ENCODE measurements at regions not wholly inside any gene's neighbourhood (a gene's known extent, or its start where the extent isn't known, plus 50 kb on each side); places are given as distances from the start of the nearest gene placed in this dataset.

DNA sequence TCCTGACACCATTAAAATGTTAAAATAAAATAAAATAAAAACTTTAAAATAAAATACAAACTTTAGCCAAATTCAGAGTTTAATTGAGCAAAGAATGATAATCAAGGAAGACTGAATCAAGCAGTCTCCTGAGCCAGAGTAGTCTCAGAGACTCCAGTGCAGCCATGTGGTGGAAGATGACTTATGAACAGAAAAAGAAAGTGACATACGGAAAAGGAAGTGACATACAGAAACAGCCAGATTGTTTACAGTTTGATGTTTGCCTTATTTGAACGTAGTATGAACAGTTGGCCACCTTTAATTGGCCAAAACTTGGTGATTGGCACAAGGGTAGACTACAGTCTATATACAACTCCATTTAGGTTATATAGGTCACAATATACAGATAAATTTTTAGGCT, 787.2 kb downstream of the ADCYAP1 start:
- no peak for ATAC-seq
- TF ChIP-seq TOX (CRISPR knock-in tag; IDR thresholded peaks at IDR 0.05; ENCODE audit: borderline replicate concordance) (no peak), RARB (CRISPR knock-in tag; IDR thresholded peaks at IDR 0.05) (no peak), ARNTL (CRISPR knock-in tag; IDR thresholded peaks at IDR 0.05; ENCODE audit: borderline replicate concordance, low read depth) (no peak), ESRRG (CRISPR knock-in tag; IDR thresholded peaks at IDR 0.05) (no peak), ZNF565 (CRISPR knock-in tag; conservative IDR thresholded peaks at IDR 0.05; ENCODE audit: low read depth) (no peak), ZNF70 (CRISPR knock-in tag; IDR thresholded peaks at IDR 0.05) (no peak), OSR1 (CRISPR knock-in tag; IDR thresholded peaks at IDR 0.05) (no peak), ZNF8 (CRISPR knock-in tag; IDR thresholded peaks at IDR 0.05) (no peak), GLIS3 (CRISPR knock-in tag; IDR thresholded peaks at IDR 0.05) (no peak), ZFP3 (CRISPR knock-in tag; IDR thresholded peaks at IDR 0.05) (no peak), BACH2 (CRISPR knock-in tag; IDR thresholded peaks at IDR 0.05; ENCODE audit: borderline replicate concordance) (no peak), ZC3H10 (CRISPR knock-in tag; IDR thresholded peaks at IDR 0.05) (no peak)
- TF ChIP-seq, protein P1, sequence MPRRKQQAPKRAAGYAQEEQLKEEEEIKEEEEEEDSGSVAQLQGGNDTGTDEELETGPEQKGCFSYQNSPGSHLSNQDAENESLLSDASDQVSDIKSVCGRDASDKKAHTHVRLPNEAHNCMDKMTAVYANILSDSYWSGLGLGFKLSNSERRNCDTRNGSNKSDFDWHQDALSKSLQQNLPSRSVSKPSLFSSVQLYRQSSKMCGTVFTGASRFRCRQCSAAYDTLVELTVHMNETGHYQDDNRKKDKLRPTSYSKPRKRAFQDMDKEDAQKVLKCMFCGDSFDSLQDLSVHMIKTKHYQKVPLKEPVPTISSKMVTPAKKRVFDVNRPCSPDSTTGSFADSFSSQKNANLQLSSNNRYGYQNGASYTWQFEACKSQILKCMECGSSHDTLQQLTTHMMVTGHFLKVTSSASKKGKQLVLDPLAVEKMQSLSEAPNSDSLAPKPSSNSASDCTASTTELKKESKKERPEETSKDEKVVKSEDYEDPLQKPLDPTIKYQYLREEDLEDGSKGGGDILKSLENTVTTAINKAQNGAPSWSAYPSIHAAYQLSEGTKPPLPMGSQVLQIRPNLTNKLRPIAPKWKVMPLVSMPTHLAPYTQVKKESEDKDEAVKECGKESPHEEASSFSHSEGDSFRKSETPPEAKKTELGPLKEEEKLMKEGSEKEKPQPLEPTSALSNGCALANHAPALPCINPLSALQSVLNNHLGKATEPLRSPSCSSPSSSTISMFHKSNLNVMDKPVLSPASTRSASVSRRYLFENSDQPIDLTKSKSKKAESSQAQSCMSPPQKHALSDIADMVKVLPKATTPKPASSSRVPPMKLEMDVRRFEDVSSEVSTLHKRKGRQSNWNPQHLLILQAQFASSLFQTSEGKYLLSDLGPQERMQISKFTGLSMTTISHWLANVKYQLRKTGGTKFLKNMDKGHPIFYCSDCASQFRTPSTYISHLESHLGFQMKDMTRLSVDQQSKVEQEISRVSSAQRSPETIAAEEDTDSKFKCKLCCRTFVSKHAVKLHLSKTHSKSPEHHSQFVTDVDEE (CRISPR knock-in tag; IDR thresholded peaks at IDR 0.05): no peak
- TF ChIP-seq, protein P2, sequence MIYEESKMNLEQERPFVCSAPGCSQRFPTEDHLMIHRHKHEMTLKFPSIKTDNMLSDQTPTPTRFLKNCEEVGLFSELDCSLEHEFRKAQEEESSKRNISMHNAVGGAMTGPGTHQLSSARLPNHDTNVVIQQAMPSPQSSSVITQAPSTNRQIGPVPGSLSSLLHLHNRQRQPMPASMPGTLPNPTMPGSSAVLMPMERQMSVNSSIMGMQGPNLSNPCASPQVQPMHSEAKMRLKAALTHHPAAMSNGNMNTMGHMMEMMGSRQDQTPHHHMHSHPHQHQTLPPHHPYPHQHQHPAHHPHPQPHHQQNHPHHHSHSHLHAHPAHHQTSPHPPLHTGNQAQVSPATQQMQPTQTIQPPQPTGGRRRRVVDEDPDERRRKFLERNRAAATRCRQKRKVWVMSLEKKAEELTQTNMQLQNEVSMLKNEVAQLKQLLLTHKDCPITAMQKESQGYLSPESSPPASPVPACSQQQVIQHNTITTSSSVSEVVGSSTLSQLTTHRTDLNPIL (CRISPR knock-in tag; IDR thresholded peaks at IDR 0.05; ENCODE audit: low read depth): no peak
- TF ChIP-seq, protein P3, sequence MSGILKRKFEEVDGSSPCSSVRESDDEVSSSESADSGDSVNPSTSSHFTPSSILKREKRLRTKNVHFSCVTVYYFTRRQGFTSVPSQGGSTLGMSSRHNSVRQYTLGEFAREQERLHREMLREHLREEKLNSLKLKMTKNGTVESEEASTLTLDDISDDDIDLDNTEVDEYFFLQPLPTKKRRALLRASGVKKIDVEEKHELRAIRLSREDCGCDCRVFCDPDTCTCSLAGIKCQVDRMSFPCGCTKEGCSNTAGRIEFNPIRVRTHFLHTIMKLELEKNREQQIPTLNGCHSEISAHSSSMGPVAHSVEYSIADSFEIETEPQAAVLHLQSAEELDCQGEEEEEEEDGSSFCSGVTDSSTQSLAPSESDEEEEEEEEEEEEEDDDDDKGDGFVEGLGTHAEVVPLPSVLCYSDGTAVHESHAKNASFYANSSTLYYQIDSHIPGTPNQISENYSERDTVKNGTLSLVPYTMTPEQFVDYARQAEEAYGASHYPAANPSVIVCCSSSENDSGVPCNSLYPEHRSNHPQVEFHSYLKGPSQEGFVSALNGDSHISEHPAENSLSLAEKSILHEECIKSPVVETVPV (CRISPR knock-in tag; IDR thresholded peaks at IDR 0.05): no peak

DNA sequence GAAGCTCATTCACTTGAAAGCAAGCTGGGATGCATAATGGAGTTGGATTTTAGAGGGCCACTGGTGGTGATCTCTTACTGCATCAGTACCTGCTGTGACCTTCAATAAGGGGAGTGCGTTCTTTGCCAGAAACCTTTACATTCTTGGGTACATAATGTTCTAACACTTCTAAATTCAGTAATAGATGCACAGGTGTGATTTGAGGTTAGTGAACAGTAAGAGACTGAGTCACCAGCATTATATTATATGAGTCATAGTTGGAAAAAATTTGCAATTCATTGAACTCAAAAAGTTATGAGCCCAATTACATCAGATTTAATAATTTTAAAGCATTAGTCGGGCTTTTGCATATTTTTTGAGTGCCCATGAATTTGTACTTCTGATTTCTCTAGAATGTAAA, 803.3 kb downstream of the ADCYAP1 start:
- ATAC-seq: no peak
- TF ChIP-seq, protein P1 (CRISPR knock-in tag; IDR thresholded peaks at IDR 0.05): no peak
- TF ChIP-seq TCF4 (CRISPR knock-in tag; IDR thresholded peaks at IDR 0.05; ENCODE audit: borderline replicate concordance) (no peak), OSR1 (CRISPR knock-in tag; IDR thresholded peaks at IDR 0.05) (no peak), TOX (CRISPR knock-in tag; IDR thresholded peaks at IDR 0.05; ENCODE audit: borderline replicate concordance) (no peak), GLIS3 (CRISPR knock-in tag; IDR thresholded peaks at IDR 0.05) (no peak)

DNA sequence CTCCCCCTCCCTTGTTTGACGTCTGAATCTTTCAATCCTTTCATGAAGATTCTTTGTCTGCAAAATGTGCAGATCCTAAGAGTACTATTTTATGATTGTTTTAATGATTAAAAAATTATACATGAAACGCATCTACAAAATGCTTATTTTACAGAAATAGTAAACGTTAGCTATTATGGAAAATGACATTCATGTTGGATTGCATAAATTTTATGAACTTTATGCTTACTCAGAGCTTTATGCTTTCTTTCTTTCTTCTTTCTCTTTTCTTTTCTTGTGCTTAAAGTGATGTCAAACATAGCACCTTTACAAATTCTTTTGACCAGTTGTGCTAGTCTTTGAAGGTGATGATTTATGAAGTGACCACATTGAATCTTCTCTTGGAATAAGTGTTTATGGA, 805.4 kb downstream of the ADCYAP1 start:
- no peak for ATAC-seq
- TF ChIP-seq ZNF8 (CRISPR knock-in tag; IDR thresholded peaks at IDR 0.05) (no peak), ZC3H10 (CRISPR knock-in tag; IDR thresholded peaks at IDR 0.05) (no peak), ARNTL (CRISPR knock-in tag; IDR thresholded peaks at IDR 0.05; ENCODE audit: borderline replicate concordance, low read depth) (no peak), PPARA (CRISPR knock-in tag; IDR thresholded peaks at IDR 0.05; ENCODE audit: borderline replicate concordance) (no peak), CSDC2 (CRISPR knock-in tag; IDR thresholded peaks at IDR 0.05) (no peak), ZNF70 (CRISPR knock-in tag; IDR thresholded peaks at IDR 0.05) (no peak), TOX (CRISPR knock-in tag; IDR thresholded peaks at IDR 0.05; ENCODE audit: borderline replicate concordance) (no peak), BACH2 (CRISPR knock-in tag; IDR thresholded peaks at IDR 0.05; ENCODE audit: borderline replicate concordance) (no peak)
- TF ChIP-seq, protein P2 (CRISPR knock-in tag; IDR thresholded peaks at IDR 0.05; ENCODE audit: low read depth): no peak

Measured in SK-N-SH treated with all-trans-retinoic acid at 6 μM for 48 hours (cell line).